ENCODE measurements at regions not wholly inside any gene's neighbourhood (a gene's known extent, or its start where the extent isn't known, plus 50 kb on each side); places are given as distances from the start of the nearest gene placed in this dataset.
A peak's percentile ranks its signal among the peaks of the same experiment; 100 is the strongest.
"Not testable (repeated sequence)": the region's sequence is repeated elsewhere in the genome, so short reads cannot be mapped to it uniquely, and the experiment has no call there.

DNA sequence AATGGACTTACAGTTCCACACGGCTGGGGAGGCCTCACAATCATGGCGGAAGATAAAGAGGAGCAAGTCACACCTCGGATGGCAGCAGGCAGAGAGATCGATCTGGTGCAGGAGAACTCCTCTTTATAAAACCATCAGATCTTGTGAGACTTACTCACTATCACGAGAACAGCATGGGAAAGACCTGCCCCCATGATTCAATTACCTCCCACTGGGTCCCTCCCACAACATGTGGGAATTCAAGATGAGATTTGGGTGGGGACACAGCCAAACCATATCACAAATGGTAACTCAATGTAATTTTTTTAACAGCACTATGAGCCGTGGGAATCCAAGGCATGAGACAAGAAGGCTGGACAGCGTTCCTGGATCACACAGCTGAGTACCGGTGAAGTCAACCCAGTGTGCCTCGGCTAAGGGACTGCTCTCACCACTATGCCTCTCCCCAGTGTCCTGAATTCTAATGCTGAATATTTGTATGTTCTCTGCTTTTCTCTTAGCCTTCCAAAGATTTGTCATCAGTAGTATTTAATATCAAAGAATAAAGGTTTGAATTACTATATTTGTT is 84.3 kb downstream of the IRS2 start:
- DNase-seq: not testable (repeated sequence)

DNA sequence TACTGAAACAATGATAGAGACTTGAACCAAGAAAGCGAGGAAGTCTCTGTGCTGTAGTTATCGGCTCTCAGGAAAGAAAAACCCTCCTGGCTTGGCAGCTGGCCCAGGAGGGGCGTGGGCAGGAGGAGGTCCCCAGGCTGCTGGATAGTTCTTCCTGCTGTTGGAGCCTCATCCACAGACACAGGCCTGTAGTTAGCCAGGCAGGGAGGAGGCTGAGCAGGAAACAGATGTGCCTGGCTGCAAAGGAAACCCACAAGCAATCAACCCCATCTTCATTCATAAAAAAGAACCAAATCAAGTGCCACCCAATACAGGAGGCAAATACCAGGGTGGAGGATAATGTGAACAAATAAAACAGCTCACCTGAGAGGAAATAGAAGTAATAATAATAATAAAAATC is 86.2 kb downstream of the IRS2 start:
- peak; percentile 76 for DNase-seq

DNA sequence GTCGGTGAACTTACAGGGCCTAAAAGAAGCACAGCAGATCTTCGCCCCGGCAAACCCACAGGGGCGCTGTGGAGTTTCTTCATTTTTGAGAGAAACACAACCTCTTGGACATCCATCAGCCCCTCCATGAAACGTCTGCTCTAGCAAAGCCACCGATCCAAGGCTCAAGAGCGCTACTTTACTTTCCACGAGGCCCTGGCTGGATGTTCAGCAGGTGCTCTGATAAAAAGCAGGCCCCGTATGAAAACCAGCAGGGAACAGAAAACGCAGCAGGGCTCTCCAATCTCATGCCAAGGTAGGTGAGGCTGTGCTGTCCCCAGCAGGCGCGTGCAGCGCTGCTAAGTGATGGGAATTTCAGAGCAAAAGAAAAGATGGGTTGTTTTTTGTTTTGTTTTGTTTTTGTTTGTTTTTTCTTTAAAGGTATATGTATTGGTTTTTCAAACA is 86.7 kb downstream of the IRS2 start:
- no peak for DNase-seq

- no peak for DNase-seq
Measured at GRCh38 chr13:109698779-109699178, 87.6 kb downstream of the IRS2 start.

GRCh38 chr13:109697936-109698335 is 88.4 kb downstream of the IRS2 start:
- DNase-seq: no peak

- no peak for DNase-seq
Measured at GRCh38 chr13:109695402-109696190, 90.8 kb downstream of the IRS2 start.

- no peak for DNase-seq
Measured at GRCh38 chr13:109694972-109695371, 91.4 kb downstream of the IRS2 start.

- DNase-seq: no peak
Measured at GRCh38 chr13:109693213-109693612, 93.2 kb downstream of the IRS2 start.

DNA sequence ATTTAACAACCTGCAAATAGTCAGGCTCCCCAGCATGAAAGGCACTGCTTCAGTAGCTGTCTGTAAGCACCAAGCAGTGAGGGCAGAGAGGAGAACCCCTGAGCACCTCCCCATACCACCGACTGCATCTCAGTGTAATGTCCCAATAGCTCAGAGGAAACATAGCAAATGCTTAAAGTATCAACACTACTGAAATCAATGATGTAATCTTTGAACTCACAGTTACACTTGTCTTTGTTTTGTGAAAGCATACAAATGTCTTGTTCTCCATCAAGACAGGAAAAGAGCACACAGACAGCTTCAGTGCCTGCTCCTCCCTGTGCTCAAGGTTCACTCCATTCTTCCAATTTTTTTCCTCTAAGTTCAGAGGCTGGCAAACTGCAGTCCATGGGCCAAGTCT is 94.7 kb downstream of the IRS2 start:
- no peak for DNase-seq

- DNase-seq: no peak
Measured at GRCh38 chr13:109687559-109688448, 98.6 kb downstream of the IRS2 start.

DNA sequence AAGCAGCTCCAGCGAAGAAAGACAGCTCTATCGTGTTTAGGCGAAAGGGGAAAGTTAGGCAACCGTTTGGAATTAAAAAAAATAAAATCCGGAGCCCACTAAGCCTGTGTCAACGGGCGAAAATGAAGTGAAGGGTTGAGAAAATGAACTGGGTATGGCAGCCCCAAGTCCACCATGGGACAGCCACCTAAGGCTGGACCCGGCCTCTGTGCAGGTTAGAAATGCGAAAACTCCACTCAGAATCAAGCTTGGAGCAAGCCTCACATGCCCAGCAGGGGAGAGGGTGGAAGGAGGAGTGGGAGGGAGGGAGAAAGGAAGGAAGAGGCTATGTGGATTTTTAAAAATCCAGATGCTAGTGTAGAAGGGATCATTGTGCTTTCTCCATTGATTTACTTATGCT is 101.2 kb downstream of the IRS2 start:
- DNase-seq: no peak

GRCh38 chr13:109684824-109685202 is 101.6 kb downstream of the IRS2 start:
- DNase-seq: no peak

DNA sequence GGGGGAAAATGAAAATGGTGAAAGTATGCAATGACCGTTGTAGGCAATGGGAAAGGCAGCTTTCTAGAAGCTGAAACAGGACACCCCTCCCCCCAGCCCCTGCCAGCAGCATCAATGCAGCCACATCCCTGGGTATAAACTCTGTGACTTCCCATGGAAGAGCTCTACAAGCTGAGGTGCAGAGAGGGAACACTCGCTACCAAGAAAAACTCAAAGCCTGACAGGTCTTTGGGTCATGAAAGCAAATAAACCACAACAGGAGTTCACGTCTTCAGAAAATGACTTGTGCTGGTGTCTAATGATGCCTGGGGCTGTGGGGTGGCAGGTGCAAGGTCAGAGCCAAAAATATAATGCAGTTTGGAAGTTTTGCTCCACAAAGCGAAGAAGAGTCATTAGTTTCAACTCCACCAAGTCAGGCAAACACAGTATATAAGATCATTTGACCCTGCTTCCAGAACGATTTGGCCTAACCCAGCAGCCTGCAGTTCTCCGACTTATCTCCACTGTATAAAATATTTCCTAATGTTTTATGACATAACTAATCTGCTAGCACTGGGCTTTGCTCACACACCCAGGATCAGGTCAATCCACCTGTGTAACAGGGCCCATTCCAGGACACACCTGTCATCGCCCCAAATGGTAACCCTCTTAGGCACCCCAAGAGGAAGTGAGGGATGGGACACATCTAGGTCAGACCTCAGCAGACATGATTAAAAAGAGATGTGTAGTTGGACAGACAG is 102.1 kb downstream of the IRS2 start:
- no peak for DNase-seq

DNA sequence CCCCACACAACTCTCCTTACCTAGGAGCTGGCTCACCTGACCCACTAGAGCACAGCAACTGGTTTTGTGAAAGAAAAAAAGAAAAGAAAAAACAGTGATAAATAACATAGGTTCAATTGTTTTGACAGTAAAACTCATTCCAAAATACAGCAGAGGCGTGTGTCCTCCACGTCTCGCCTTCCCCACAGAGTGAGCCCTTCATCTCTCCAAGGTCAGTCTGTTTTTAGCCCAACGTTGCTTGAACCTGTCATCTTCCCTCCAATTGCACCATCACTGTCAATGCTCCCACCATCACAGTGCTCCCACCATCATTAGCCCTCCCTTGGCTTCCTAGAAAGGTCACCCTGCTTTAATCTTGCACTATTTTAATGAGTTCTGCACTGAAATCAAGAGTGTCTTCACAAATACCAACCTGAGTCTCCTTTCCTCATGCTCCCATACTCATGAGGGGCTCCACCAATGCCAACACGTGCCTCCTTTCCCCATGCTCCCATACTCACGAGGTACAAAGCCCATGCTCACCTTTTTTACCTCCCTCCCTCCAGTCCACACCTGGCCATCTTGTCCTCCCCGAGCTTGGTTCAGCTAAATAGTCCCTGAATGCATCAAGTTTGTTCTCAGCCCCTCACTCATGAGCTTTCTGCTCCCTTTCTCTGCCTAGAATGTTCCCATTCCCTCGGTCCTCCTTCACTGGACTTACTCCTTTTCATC is 103.7 kb downstream of the IRS2 start:
- no peak for DNase-seq

DNA sequence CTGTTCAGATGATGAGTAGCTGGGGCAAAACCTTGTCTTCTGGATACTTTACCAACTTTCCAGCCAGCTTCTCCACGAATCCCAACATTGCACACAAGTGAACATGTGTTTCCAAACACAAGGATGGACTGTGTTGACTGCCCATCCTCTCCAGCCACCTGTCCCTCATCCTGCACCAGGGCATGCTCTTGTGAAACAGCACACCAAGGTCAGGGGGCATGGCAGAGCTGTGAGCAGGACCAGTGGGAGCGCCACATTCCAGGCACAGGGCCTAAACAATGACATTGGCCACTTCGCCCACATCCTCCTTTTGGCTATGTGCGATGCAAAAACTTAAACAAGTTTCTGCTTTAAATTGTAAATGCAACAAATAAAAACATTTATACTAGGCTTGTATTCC is 105.5 kb downstream of the IRS2 start:
- DNase-seq: no peak

DNA sequence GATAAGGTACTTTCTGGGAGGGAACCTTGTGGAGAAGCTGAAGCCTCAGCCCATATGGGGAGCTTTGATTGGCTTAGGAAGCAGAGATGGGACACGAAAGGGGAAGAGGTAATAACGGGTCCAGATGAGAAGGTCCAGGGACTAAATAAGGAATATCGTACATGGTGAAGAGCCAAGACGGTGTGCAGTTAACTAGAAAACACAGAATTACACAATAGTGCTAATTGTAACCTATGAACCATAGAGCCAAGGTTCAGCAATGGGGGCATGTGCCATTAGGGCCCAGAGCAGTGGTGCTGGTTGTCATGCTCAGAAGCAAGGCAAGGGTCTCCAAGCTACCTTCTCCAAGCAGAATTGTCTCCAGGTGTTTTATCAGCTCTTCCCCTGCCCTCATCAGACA is 106.1 kb downstream of the IRS2 start:
- DNase-seq: no peak

- no peak for DNase-seq
Measured at GRCh38 chr13:109678459-109678858, 107.9 kb downstream of the IRS2 start.

DNA sequence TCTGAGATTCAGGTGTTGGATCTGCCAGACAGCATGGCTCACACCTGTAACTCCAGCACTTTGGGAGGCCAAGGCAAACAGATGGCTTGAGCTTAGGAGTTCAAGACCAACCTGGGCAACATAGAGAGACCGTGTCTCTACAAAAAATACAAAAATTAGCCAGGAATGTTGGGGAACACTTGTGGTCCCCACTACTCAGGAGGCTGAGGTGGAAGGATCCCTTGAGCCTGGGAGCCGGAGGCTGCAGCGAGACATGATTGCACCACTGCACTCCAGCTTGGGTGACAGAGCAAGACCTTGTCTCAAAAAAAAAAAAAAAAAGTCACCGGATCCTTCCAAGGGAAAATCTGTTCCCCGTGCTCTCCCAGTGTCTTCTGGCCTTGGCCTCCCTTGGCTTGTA is 109.2 kb downstream of the IRS2 start:
- no peak for DNase-seq

DNA sequence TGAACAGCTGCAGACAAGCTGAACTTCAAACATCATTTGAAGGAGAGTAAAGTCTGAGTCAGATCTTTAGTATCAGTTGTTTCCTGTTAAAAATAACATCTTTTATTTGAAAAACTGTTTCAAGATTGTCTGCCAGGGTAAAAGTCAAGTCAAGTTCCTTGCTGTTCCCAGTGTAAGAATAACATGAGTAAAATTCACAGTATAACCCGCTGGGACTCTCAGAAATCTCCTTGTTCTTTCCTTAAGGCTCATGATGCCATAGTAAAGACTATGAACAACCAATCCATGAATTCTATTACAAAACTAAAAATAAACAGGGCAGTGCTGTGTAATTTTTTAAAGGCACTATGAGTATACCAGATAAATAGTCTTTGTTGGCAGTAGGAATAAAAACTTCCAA is 112.9 kb downstream of the IRS2 start:
- DNase-seq: no peak

GRCh38 chr13:109672545-109672944 is 113.8 kb downstream of the IRS2 start:
- DNase-seq: no peak

- no peak for DNase-seq
Measured at GRCh38 chr13:109671919-109672318, 114.5 kb downstream of the IRS2 start.

- no peak for DNase-seq
Measured at GRCh38 chr13:109670776-109671175, 115.6 kb downstream of the IRS2 start.

All from NCI-H510A (cell line).